Left ventricle myocardium inferior (tissue), 1 donor: ENCODE measurements at regions not wholly inside any gene's neighbourhood (a gene's known extent, or its start where the extent isn't known, plus 50 kb on each side); places are given as distances from the start of the nearest gene placed in this dataset.

Experiments
- DNase-seq: peaks from one replicate; pipeline ENCODE4 v3.0.0-alpha.2; 2020
- H3K27ac ChIP-seq: fragments of 200-600 bp; replicated peaks from 2 replicates; pipeline ENCODE4 v1.8.0; 2021
- H3K27me3 ChIP-seq: fragments of 200-600 bp; 2 replicates; pipeline ENCODE4 v1.8.0; 2021; ENCODE audit warnings: low read depth
- H3K36me3 ChIP-seq: fragments of 200-600 bp; 2 replicates; pipeline ENCODE4 v1.8.0; 2021
- H3K4me1 ChIP-seq: fragments of 200-600 bp; 2 replicates; pipeline ENCODE4 v1.8.0; 2021
- H3K4me3 ChIP-seq: fragments of 200-600 bp; 2 replicates; pipeline ENCODE4 v1.8.0; 2021; ENCODE audit warnings: mild to moderate bottlenecking, moderate library complexity
- H3K9me3 ChIP-seq: fragments of 200-600 bp; replicated peaks from 2 replicates; pipeline ENCODE4 v1.8.0; 2021
- CTCF ChIP-seq: fragments of 200-600 bp; IDR thresholded peaks from 2 replicates; pipeline ENCODE4 v1.8.0; 2021; ENCODE audit warnings: antibody characterized with exemption, mild to moderate bottlenecking, borderline replicate concordance
- intact Hi-C: fragments of 100-400 bp; cut with micrococcal nuclease; formaldehyde crosslinking; loops from one replicate; pipeline ENCODE4 v1.11.0; 2022
- donor health status: DM: no; HTN: yes; CAD: no; lungs with severe emphysema.

GRCh38 chr10:124143721-124144120 is 50.3 kb upstream of the CHST15 start:
- no peak for TF ChIP-seq CTCF
- intact Hi-C loops, result no loop called here
- H3K9me3 ChIP-seq, result peaks cover 13% of the 10 kb centered on the region

More at GRCh38 chr10:124143721-124144120, 50.3 kb upstream of the CHST15 start:
- no peak for DNase-seq
- no peak overlapping the region for H3K4me3 ChIP-seq
- H3K4me1 ChIP-seq, result peaks cover 11% of the 10 kb centered on the region
- no peaks in the 10 kb centered on the region for H3K27me3 ChIP-seq
- H3K27ac ChIP-seq, result no peak overlapping the region
- H3K36me3 ChIP-seq, result no peaks in the 10 kb centered on the region
